Naive thymus-derived CD4-positive, alpha-beta T cell (primary cell): ENCODE measurements at regions not wholly inside any gene's neighbourhood (a gene's known extent, or its start where the extent isn't known, plus 50 kb on each side); places are given as distances from the start of the nearest gene placed in this dataset.
A peak's percentile ranks its signal among the peaks of the same experiment; 100 is the strongest.

ENCODE experiments used
- ATAC-seq: fragments of 150-1000 bp; cut with Tn5 transposase; 2 replicates; pipeline ENCODE4 v1.10.0; 2021; ENCODE audit warnings: mild to moderate bottlenecking, moderate library complexity
- CTCF ChIA-PET: fragments of 350-600 bp; sonication (Branson Sonifier 250); formaldehyde crosslinking; loops from one replicate; lab custom pipeline; 2021; ENCODE audit warnings: antibody characterized with exemption; lab: Charles Lee
- POLR2A ChIA-PET: fragments of 350-600 bp; sonication (Branson Sonifier 250); formaldehyde crosslinking; loops from one replicate; lab custom pipeline; 2021; ENCODE audit warnings: antibody characterized with exemption, inconsistent platforms; lab: Charles Lee
- DNase-seq, 9 donors: peaks; one replicate each; pipeline versions ENCODE4 v3.0.0 to v3.0.0-alpha.2; 2020 to 2022; ENCODE audit warnings: mixed read lengths in 1 of 9
- H3K27ac ChIP-seq: one replicate; pipeline ENCODE4 v1.7.0; 2013; ENCODE audit warnings: mild to moderate bottlenecking, low read depth, low read length, moderate library complexity
- H3K27me3 ChIP-seq, 2 donors: one replicate each; pipeline ENCODE4 v1.7.0; 2013; ENCODE audit warnings: low read length in 2 of 2, mild to moderate bottlenecking in 2 of 2, moderate library complexity in 2 of 2; ENCODE audit not compliant: control insufficient read depth in 2 of 2, insufficient read depth in 2 of 2
- H3K36me3 ChIP-seq, 3 experiments: 1 replicate in 2 of 3; 2 replicates in 1 of 3; pipeline ENCODE4 v1.7.0; 2013; ENCODE audit warnings: low read length in 3 of 3, mild to moderate bottlenecking in 3 of 3, moderate library complexity in 1 of 3; ENCODE audit not compliant: insufficient read depth in 3 of 3, control insufficient read depth in 2 of 3
- H3K4me1 ChIP-seq, 2 donors: one replicate each; pipeline ENCODE4 v1.7.0; 2013; ENCODE audit warnings: low read length in 2 of 2, mild to moderate bottlenecking in 2 of 2, moderate library complexity in 1 of 2; ENCODE audit not compliant: control insufficient read depth in 2 of 2, insufficient read depth in 2 of 2
- H3K4me3 ChIP-seq: 2 replicates; pipeline ENCODE4 v1.7.0; 2013; ENCODE audit warnings: mild to moderate bottlenecking, low read length
- H3K9me3 ChIP-seq, 3 experiments: 1 replicate in 2 of 3; 2 replicates in 1 of 3; pipeline ENCODE4 v1.7.0; 2013; ENCODE audit warnings: low read length in 3 of 3; ENCODE audit not compliant: control insufficient read depth in 2 of 3
- H3K27ac Mint-ChIP-seq, 9 donors: one replicate each; pipeline ENCODE4 v1.8.0; 2020 to 2022; ENCODE audit warnings: mixed read lengths in 9 of 9, mild to moderate bottlenecking in 8 of 9, moderate library complexity in 5 of 9, inconsistent platforms in 2 of 9
- H3K27me3 Mint-ChIP-seq, 5 donors: one replicate each; pipeline ENCODE4 v1.8.0; 2021 to 2022; ENCODE audit warnings: mixed read lengths in 5 of 5, mild to moderate bottlenecking in 1 of 5
- H3K36me3 Mint-ChIP-seq, 5 donors: one replicate each; pipeline ENCODE4 v1.8.0; 2020 to 2022; ENCODE audit warnings: mixed read lengths in 5 of 5, mild to moderate bottlenecking in 3 of 5, inconsistent platforms in 1 of 5
- H3K4me1 Mint-ChIP-seq, 7 donors: one replicate each; pipeline ENCODE4 v1.8.0; 2020 to 2022; ENCODE audit warnings: mixed read lengths in 7 of 7, mild to moderate bottlenecking in 3 of 7, inconsistent platforms in 1 of 7
- H3K4me3 Mint-ChIP-seq, 10 donors: one replicate each; pipeline ENCODE4 v1.8.0; 2020 to 2022; ENCODE audit warnings: mild to moderate bottlenecking in 10 of 10, mixed read lengths in 10 of 10, moderate library complexity in 6 of 10, inconsistent platforms in 2 of 10
- H3K9me3 Mint-ChIP-seq, 11 donors: one replicate each; pipeline ENCODE4 v1.8.0; 2020 to 2022; ENCODE audit warnings: mixed read lengths in 11 of 11, mild to moderate bottlenecking in 4 of 11, inconsistent platforms in 1 of 11, moderate library complexity in 1 of 11
- intact Hi-C, 2 donors: fragments of 100-400 bp; cut with micrococcal nuclease; formaldehyde crosslinking; loops; one replicate each; pipeline ENCODE4 v1.15.1; 2023

DNA sequence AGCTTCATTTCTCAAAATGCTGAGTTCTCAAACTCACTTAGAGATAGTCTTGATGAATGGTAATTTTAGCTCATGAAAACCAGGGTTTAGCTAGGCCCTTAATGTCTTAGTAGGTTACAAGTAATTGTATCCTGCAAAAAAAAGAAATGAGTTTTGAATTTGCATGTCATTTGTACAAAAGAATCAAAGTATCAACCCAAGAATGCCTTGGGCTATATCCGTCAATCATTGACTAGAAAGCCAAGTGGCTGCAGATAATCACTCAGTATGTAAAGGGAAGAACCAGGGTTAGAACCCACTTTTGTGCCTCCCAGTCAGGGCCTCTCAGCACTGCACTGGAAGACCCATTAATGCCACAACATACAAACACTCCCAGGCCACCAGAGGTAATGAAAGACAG lies 427.6 kb upstream of the MDFIC2 start:
- Histone ChIP-seq H3K27ac (no peak overlapping the region), H3K4me3 (no peak overlapping the region), H3K4me1 (no peaks in the 10 kb centered on the region), H3K36me3 (no peaks in the 10 kb centered on the region), H3K9me3 (no peaks in the 10 kb centered on the region), H3K27me3 (no peaks in the 10 kb centered on the region)
- Mint-ChIP-seq H3K27ac (no peak overlapping the region), H3K36me3 (no peaks in the 10 kb centered on the region), H3K27me3 (peaks cover 0 to 8% (median 0%) of the 10 kb centered on the region in 5 donors), H3K9me3 (peaks cover 0 to 1% (median 0%) of the 10 kb centered on the region in 11 donors), H3K4me3 (no peak overlapping the region), H3K4me1 (peaks cover 0 to 10% (median 7%) of the 10 kb centered on the region in 7 donors)
- intact Hi-C loops = no loop called here
- no peak for ATAC-seq
- POLR2A ChIA-PET = no interaction called here
- CTCF ChIA-PET = no interaction called here
- DNase-seq = no peak

GRCh38 chr3:70738291-70738681 lies 425.8 kb upstream of the MDFIC2 start:
- DNase-seq (no peak), ATAC-seq (no peak)
- H3K4me1 ChIP-seq = no peaks in the 10 kb centered on the region
- H3K36me3 ChIP-seq = no peaks in the 10 kb centered on the region
- no peak overlapping the region for H3K27ac Mint-ChIP-seq
- H3K27me3 Mint-ChIP-seq = peaks cover 0 to 6% (median 0%) of the 10 kb centered on the region in 5 donors
- ChIA-PET CTCF (no interaction called here), POLR2A (no interaction called here)
- H3K4me3 Mint-ChIP-seq = no peak overlapping the region
- H3K27me3 ChIP-seq = no peaks in the 10 kb centered on the region
- peaks cover 0 to 1% (median 0%) of the 10 kb centered on the region in 11 donors for H3K9me3 Mint-ChIP-seq
- intact Hi-C loops = no loop called here
- no peaks in the 10 kb centered on the region for H3K36me3 Mint-ChIP-seq
- H3K4me1 Mint-ChIP-seq = peaks cover 0 to 10% (median 7%) of the 10 kb centered on the region in 7 donors
- no peak overlapping the region for H3K27ac ChIP-seq
- H3K4me3 ChIP-seq = no peak overlapping the region
- H3K9me3 ChIP-seq = no peaks in the 10 kb centered on the region

GRCh38 chr3:70737666-70738290 lies 425.3 kb upstream of the MDFIC2 start:
- no peaks in the 10 kb centered on the region for H3K27me3 ChIP-seq
- H3K4me3 ChIP-seq = no peak overlapping the region
- DNase-seq (no peak), ATAC-seq (no peak)
- no peaks in the 10 kb centered on the region for H3K36me3 Mint-ChIP-seq
- no peak overlapping the region for H3K27ac ChIP-seq
- H3K9me3 Mint-ChIP-seq = peaks cover 0 to 1% (median 0%) of the 10 kb centered on the region in 11 donors
- H3K9me3 ChIP-seq = no peaks in the 10 kb centered on the region
- peaks cover 0 to 6% (median under 1%) of the 10 kb centered on the region in 5 donors for H3K27me3 Mint-ChIP-seq
- H3K4me1 Mint-ChIP-seq = peaks cover 0 to 10% (median 7%) of the 10 kb centered on the region in 7 donors
- peak overlapping the region in 1 of 9 donors; percentile 46 for H3K27ac Mint-ChIP-seq
- ChIA-PET POLR2A (no interaction called here), CTCF (no interaction called here)
- no peaks in the 10 kb centered on the region for H3K36me3 ChIP-seq
- no peak overlapping the region for H3K4me3 Mint-ChIP-seq
- intact Hi-C loops = no loop called here
- no peaks in the 10 kb centered on the region for H3K4me1 ChIP-seq

GRCh38 chr3:70736009-70736408 lies 423.6 kb upstream of the MDFIC2 start:
- POLR2A ChIA-PET = no interaction called here
- Histone ChIP-seq H3K4me1 (no peaks in the 10 kb centered on the region), H3K9me3 (no peaks in the 10 kb centered on the region), H3K27ac (no peak overlapping the region), H3K4me3 (no peak overlapping the region), H3K36me3 (no peaks in the 10 kb centered on the region), H3K27me3 (no peaks in the 10 kb centered on the region)
- no peak overlapping the region for H3K27ac Mint-ChIP-seq
- H3K9me3 Mint-ChIP-seq = peaks cover 0 to 1% (median 0%) of the 10 kb centered on the region in 11 donors
- no peaks in the 10 kb centered on the region for H3K36me3 Mint-ChIP-seq
- no peak overlapping the region for H3K4me3 Mint-ChIP-seq
- H3K27me3 Mint-ChIP-seq = peaks cover 0 to 6% (median 5%) of the 10 kb centered on the region in 5 donors
- peaks cover 0 to 10% (median 7%) of the 10 kb centered on the region in 7 donors for H3K4me1 Mint-ChIP-seq
- CTCF ChIA-PET = no interaction called here
- ATAC-seq (no peak), DNase-seq (no peak)
- intact Hi-C loops = no loop called here

- POLR2A ChIA-PET = no interaction called here
Observed at GRCh38 chr3:70734756-70735155, 422.3 kb upstream of the MDFIC2 start.

DNA sequence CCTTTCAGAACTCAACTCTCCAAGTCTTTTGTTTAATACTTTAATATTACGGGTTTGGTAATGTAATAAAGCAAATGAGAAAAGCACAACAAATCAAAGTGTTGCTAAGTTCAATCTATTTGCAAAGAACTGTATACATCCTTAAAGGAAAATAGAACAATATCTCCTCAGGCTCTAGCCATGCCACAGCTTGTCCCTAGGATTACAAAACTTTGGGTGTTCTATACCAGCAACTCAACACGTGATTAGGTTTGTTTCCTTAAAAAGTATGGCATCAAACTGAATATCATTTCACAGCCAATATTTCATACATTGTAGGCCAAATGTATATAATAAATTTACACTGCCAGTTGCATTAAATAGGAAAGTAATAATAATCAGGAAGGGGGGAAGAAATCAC lies 418.6 kb upstream of the MDFIC2 start:
- ChIA-PET POLR2A (no interaction called here), CTCF (no interaction called here)
- H3K36me3 Mint-ChIP-seq = no peaks in the 10 kb centered on the region
- intact Hi-C loops = no loop called here
- ATAC-seq = no peak
- H3K9me3 Mint-ChIP-seq = no peaks in the 10 kb centered on the region
- Histone ChIP-seq H3K36me3 (no peaks in the 10 kb centered on the region), H3K27me3 (peaks cover 0 to 4% of the 10 kb centered on the region in 2 donors), H3K4me1 (no peaks in the 10 kb centered on the region), H3K4me3 (no peak overlapping the region), H3K27ac (no peak overlapping the region), H3K9me3 (no peaks in the 10 kb centered on the region)
- no peaks in the 10 kb centered on the region for H3K4me1 Mint-ChIP-seq
- no peak for DNase-seq
- no peak overlapping the region for H3K4me3 Mint-ChIP-seq
- peaks cover 0 to 9% (median 6%) of the 10 kb centered on the region in 5 donors for H3K27me3 Mint-ChIP-seq
- no peak overlapping the region for H3K27ac Mint-ChIP-seq

More at GRCh38 chr3:70734756-70735155, 422.3 kb upstream of the MDFIC2 start:
- Mint-ChIP-seq H3K4me3 (no peak overlapping the region), H3K27ac (no peak overlapping the region), H3K27me3 (peaks cover 0 to 7% (median 6%) of the 10 kb centered on the region in 5 donors), H3K9me3 (peaks cover 0 to 1% (median 0%) of the 10 kb centered on the region in 11 donors), H3K36me3 (no peaks in the 10 kb centered on the region), H3K4me1 (peaks cover 0 to 10% (median 7%) of the 10 kb centered on the region in 7 donors)
- no peak for ATAC-seq
- Histone ChIP-seq H3K4me3 (no peak overlapping the region), H3K9me3 (no peaks in the 10 kb centered on the region), H3K27me3 (no peaks in the 10 kb centered on the region), H3K27ac (no peak overlapping the region), H3K4me1 (no peaks in the 10 kb centered on the region), H3K36me3 (no peaks in the 10 kb centered on the region)
- intact Hi-C loops = no loop called here
- CTCF ChIA-PET = no interaction called here
- no peak for DNase-seq

- Mint-ChIP-seq H3K27ac (no peak overlapping the region), H3K4me3 (no peak overlapping the region), H3K4me1 (no peaks in the 10 kb centered on the region), H3K27me3 (peaks cover 0 to 10% (median 8%) of the 10 kb centered on the region in 5 donors), H3K9me3 (peaks cover 0 to 3% (median 0%) of the 10 kb centered on the region in 11 donors), H3K36me3 (peaks cover 0 to 3% (median 0%) of the 10 kb centered on the region in 5 donors)
- no peaks in the 10 kb centered on the region for H3K36me3 ChIP-seq
- ATAC-seq = no peak
- DNase-seq = no peak
- ChIA-PET CTCF (no interaction called here), POLR2A (no interaction called here)
- intact Hi-C loops = no loop called here
- H3K4me1 ChIP-seq = no peaks in the 10 kb centered on the region
- H3K27me3 ChIP-seq = peaks cover 0 to 4% of the 10 kb centered on the region in 2 donors
- H3K9me3 ChIP-seq = no peaks in the 10 kb centered on the region
- H3K27ac ChIP-seq = no peak overlapping the region
- H3K4me3 ChIP-seq = no peak overlapping the region
Observed at GRCh38 chr3:70729845-70730244, 417.4 kb upstream of the MDFIC2 start.
